ENCODE measurements at regions not wholly inside any gene's neighbourhood (a gene's known extent, or its start where the extent isn't known, plus 50 kb on each side); places are given as distances from the start of the nearest gene placed in this dataset.

DNA sequence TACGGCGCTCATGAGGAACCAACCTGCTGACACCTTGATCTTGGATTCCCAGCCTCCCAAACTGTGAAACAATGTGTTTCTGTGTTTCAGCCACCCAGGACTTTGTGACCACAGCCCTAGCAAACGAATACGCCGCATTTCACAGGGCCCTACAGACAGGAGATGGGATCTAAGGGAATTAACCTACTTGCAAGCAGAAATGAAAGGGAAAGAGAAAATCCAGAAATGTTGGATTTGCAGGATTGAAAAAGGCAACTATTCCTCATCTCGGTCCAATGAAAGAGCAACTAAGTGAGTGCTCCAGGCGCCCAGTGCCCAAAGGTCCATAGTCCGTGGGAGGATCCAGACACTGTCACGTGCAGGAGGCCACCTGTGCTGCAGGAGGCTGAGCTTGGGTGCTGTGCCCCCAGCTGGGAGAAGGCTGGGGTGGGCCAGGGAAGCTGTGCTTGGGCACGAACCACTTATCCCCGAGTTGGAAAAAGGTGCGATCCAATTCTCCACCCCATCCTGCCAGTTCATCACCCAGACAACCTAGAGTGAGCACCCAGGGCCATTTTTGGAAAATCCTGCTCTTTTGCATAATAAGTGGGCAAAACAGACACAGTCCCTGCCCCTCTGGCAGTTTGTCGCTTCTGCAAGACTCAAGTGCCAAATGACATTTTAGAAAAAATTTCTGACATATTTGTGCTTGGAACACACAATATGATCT is 177.9 kb downstream of the C9orf50 start:
- TF ChIP-seq POLR2A (IDR thresholded peaks at IDR 0.05) (no peak), POLR2AphosphoS5 (IDR thresholded peaks at IDR 0.05) (no peak)
- TF ChIP-seq, protein P1, sequence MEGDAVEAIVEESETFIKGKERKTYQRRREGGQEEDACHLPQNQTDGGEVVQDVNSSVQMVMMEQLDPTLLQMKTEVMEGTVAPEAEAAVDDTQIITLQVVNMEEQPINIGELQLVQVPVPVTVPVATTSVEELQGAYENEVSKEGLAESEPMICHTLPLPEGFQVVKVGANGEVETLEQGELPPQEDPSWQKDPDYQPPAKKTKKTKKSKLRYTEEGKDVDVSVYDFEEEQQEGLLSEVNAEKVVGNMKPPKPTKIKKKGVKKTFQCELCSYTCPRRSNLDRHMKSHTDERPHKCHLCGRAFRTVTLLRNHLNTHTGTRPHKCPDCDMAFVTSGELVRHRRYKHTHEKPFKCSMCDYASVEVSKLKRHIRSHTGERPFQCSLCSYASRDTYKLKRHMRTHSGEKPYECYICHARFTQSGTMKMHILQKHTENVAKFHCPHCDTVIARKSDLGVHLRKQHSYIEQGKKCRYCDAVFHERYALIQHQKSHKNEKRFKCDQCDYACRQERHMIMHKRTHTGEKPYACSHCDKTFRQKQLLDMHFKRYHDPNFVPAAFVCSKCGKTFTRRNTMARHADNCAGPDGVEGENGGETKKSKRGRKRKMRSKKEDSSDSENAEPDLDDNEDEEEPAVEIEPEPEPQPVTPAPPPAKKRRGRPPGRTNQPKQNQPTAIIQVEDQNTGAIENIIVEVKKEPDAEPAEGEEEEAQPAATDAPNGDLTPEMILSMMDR (IDR thresholded peaks at IDR 0.05 in 8 of 11, conservative IDR thresholded peaks at IDR 0.05 in 3 of 11): no peak
- peaks cover 7 to 22% (median 11%) of the 10 kb centered on the region in 6 donors for H3K4me1 ChIP-seq
- no peak overlapping the region for H3K27ac ChIP-seq
- peaks cover 0 to 17% (median 7%) of the 10 kb centered on the region in 8 donors for H3K9me3 ChIP-seq
- no peak for DNase-seq
- no peaks in the 10 kb centered on the region for H3K36me3 ChIP-seq
- WGBS, 5 donors: 64 to 76% (median 70%) methylated on average over 13 of the region's 13 CpGs
- intact Hi-C loops (cut with DNase I; ENCODE audit: low total_unique reads): no loop called here
- H3K27me3 ChIP-seq (replicated peaks in 1 of 7): peaks cover 0 to 45% (median 11%) of the 10 kb centered on the region in 7 donors
- H3K4me3 ChIP-seq: no peak overlapping the region

DNA sequence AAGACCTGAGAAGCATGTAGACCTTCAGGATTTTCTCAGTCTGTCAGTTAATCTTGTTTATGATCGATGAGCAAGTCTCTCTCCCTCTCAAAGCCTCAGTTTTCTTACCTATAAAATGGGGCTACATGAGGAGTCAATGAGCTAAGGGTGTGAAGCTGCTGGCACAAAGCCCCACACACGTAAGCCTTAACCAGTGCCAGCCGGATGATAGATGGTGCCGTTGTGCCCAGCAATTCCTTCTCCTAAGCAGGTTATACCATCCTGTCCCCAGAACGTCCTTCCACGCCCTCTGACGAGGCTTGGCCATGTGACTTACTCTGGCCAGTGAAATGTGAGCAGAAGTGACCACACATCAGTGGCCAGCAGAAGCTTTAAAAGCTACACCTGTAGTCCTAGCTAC is 179.0 kb downstream of the C9orf50 start:
- Histone ChIP-seq H3K4me1 (peaks cover 14 to 33% (median 23%) of the 10 kb centered on the region in 6 donors), H3K36me3 (no peaks in the 10 kb centered on the region), H3K4me3 (no peak overlapping the region), H3K27ac (no peak overlapping the region), H3K27me3 (replicated peaks in 1 of 7) (peaks cover 0 to 56% (median 22%) of the 10 kb centered on the region in 7 donors), H3K9me3 (peaks cover 0 to 14% (median 5%) of the 10 kb centered on the region in 8 donors)
- WGBS, 5 donors: 60 to 74% (median 71%) methylated on average over 7 of the region's 7 CpGs
- intact Hi-C loops (cut with DNase I; ENCODE audit: low total_unique reads): no loop called here
- no peak for TF ChIP-seq POLR2AphosphoS5 (IDR thresholded peaks at IDR 0.05)
- TF ChIP-seq, protein P1 (IDR thresholded peaks at IDR 0.05 in 8 of 11, conservative IDR thresholded peaks at IDR 0.05 in 3 of 11): no peak
- no peak for TF ChIP-seq POLR2A (IDR thresholded peaks at IDR 0.05)
- no peak for DNase-seq

DNA sequence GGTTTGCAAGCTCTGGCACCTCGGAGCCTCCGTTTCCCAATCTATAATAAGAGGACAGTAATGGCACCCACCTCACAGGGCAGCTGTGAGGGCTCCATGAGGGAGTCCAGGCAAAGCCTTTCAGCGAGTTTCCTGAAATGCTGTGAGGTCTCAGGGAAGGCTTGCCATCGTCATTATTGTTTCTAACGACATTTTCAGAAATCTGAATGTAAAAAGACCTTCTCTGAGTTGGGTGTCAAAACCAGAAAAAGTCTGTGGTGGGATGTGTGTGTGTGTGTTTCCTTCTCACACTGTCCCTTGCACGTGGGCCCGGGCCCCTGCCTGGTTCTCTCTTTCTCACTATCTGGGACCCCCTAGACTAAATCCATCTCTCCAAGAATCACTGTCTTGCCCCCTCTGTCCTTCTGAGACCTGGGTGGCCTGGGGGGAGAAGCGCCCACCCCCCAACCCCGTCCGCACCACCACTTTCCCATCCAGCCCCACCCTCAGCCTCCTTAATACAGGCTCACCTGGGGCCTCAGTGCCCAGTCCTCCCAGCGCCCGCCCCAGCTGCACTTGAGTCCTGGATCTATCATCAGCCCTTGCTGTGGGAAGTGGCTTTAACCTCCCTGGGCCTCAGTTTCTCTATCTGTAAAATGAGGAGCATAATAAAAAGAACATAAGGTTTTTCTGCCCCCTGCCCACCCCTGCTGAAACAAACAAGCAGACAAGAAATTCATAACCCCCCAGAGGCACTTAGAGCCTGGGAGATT is 180.3 kb downstream of the C9orf50 start:
- TF ChIP-seq POLR2A (IDR thresholded peaks at IDR 0.05): no peak
- TF ChIP-seq POLR2AphosphoS5 (IDR thresholded peaks at IDR 0.05): no peak
- TF ChIP-seq, protein P1 (IDR thresholded peaks at IDR 0.05 in 8 of 11, conservative IDR thresholded peaks at IDR 0.05 in 3 of 11): no peak
- 60 to 72% (median 64%) methylated on average over 12 of the region's 12 CpGs for WGBS, 5 donors
- no peak for DNase-seq
- Histone ChIP-seq H3K4me3 (no peak overlapping the region), H3K9me3 (peaks cover 0 to 3% (median 0%) of the 10 kb centered on the region in 8 donors), H3K27ac (no peak overlapping the region), H3K4me1 (peaks cover 14 to 43% (median 28%) of the 10 kb centered on the region in 6 donors), H3K27me3 (replicated peaks in 1 of 7) (peaks cover 0 to 68% (median 27%) of the 10 kb centered on the region in 7 donors), H3K36me3 (no peaks in the 10 kb centered on the region)
- intact Hi-C loops (cut with DNase I; ENCODE audit: low total_unique reads): no loop called here

DNA sequence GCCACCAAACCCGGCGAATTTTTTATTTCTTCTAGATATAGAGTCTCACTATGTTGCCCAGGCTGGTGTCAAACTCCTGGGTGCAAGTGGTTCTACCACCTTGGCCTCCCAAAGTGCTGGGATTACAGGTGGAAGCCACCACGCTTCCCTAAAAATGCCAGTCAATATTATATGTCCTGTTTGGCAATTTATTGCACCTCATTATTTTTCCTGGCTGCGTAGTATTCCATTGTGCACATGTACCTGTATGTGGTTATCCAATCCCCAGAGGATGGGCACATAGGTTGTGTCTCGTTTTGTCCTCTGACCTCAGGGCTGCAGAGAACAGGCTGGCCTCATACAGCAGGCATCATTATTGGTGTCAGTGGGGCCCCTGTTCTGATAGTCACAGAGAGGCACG is 181.7 kb downstream of the C9orf50 start:
- H3K27ac ChIP-seq: no peak overlapping the region
- peaks cover 0 to 70% (median 27%) of the 10 kb centered on the region in 7 donors for H3K27me3 ChIP-seq (replicated peaks in 1 of 7)
- TF ChIP-seq, protein P1 (IDR thresholded peaks at IDR 0.05 in 8 of 11, conservative IDR thresholded peaks at IDR 0.05 in 3 of 11): no peak
- H3K4me1 ChIP-seq: peaks cover 14 to 42% (median 28%) of the 10 kb centered on the region in 6 donors
- intact Hi-C loops (cut with DNase I; ENCODE audit: low total_unique reads): no loop called here
- no peak for DNase-seq
- H3K36me3 ChIP-seq: no peaks in the 10 kb centered on the region
- 59 to 78% (median 71%) methylated on average over 6 of the region's 6 CpGs for WGBS, 5 donors
- H3K9me3 ChIP-seq: peaks cover 0 to 3% (median 0%) of the 10 kb centered on the region in 8 donors
- H3K4me3 ChIP-seq: no peak overlapping the region
